IMR-90 (cell line): ENCODE measurements at regions not wholly inside any gene's neighbourhood (a gene's known extent, or its start where the extent isn't known, plus 50 kb on each side); places are given as distances from the start of the nearest gene placed in this dataset.
A peak's percentile ranks its signal among the peaks of the same experiment; 100 is the strongest.

Experiments used
- BHLHE40 ChIP-seq: fragments of 150-350 bp; IDR thresholded peaks from 2 replicates; pipeline ENCODE4 v1.6.1; 2016; ENCODE audit warnings: mild to moderate bottlenecking, low read depth, low read length
- CEBPB ChIP-seq: IDR thresholded peaks from 2 replicates; pipeline ENCODE4 v1.6.1; 2012; ENCODE audit warnings: low read depth, low read length, improper control_type of control experiment
- CHD1 ChIP-seq: IDR thresholded peaks from 2 replicates; pipeline ENCODE4 v1.6.1; 2012; ENCODE audit warnings: low read depth, low read length, improper control_type of control experiment
- CTCF ChIP-seq: conservative IDR thresholded peaks from 2 replicates; pipeline ENCODE4 v1.5.1; 2012; ENCODE audit warnings: mild to moderate bottlenecking, low read depth, low read length, improper control_type of control experiment
- FOS ChIP-seq: fragments of 150-350 bp; IDR thresholded peaks from 2 replicates; pipeline ENCODE4 v1.6.1; 2016; ENCODE audit warnings: low read depth, low read length
- MAFK ChIP-seq: IDR thresholded peaks from 2 replicates; pipeline ENCODE4 v1.6.1; 2012; ENCODE audit warnings: low read depth, low read length, improper control_type of control experiment
- MAZ ChIP-seq: IDR thresholded peaks from 2 replicates; pipeline ENCODE4 v1.6.1; 2012; ENCODE audit warnings: low read depth, mild to moderate bottlenecking, low read length, improper control_type of control experiment, moderate library complexity, borderline replicate concordance
- MXI1 ChIP-seq: IDR thresholded peaks from 2 replicates; pipeline ENCODE4 v1.6.1; 2012; ENCODE audit warnings: low read depth, mild to moderate bottlenecking, low read length, moderate library complexity, borderline replicate concordance
- POLR2A ChIP-seq: IDR thresholded peaks from 2 replicates; pipeline ENCODE4 v1.6.1; 2012; ENCODE audit warnings: mild to moderate bottlenecking, low read depth, low read length
- RAD21 ChIP-seq: IDR thresholded peaks from 2 replicates; pipeline ENCODE4 v1.6.1; 2012; ENCODE audit warnings: low read length, improper control_type of control experiment
- RCOR1 ChIP-seq: IDR thresholded peaks from 2 replicates; pipeline ENCODE4 v1.6.1; 2012; ENCODE audit warnings: mild to moderate bottlenecking, low read length, improper control_type of control experiment; ENCODE audit not compliant: insufficient replicate concordance
- SMC3 ChIP-seq: fragments of 150-350 bp; IDR thresholded peaks from 2 replicates; pipeline ENCODE4 v1.6.1; 2016; ENCODE audit warnings: low read depth, mild to moderate bottlenecking, antibody characterized with exemption, low read length, moderate library complexity
- USF2 ChIP-seq: fragments of 150-350 bp; IDR thresholded peaks from 2 replicates; pipeline ENCODE4 v1.6.1; 2017; ENCODE audit warnings: mild to moderate bottlenecking, antibody characterized with exemption, low read length, low read depth

GRCh38 chr2:217599906-217600305 is 402.9 kb downstream of the TNS1 start:
- TF ChIP-seq MAFK (no peak), MXI1 (no peak), POLR2A (no peak), CTCF (no peak), CEBPB (no peak), CHD1 (no peak), SMC3 (no peak), RCOR1 (no peak), RAD21 (no peak), USF2 (no peak), BHLHE40 (no peak), MAZ (no peak), FOS (0 out of 2 replicates have a peak, but pooled peaks have one; percentile 10)
